ENCODE measurements at regions not wholly inside any gene's neighbourhood (a gene's known extent, or its start where the extent isn't known, plus 50 kb on each side); places are given as distances from the start of the nearest gene placed in this dataset.

- Histone ChIP-seq H3K4me3 (no peak overlapping the region), H3K36me3 (no peaks in the 10 kb centered on the region), H3K4me1 (no peaks in the 10 kb centered on the region), H3K27ac (no peak overlapping the region), H3K9me3 (no peaks in the 10 kb centered on the region), H3K27me3 (no peaks in the 10 kb centered on the region)
- no peak for DNase-seq (ENCODE audit: low spot score in 2 of 2)
- WGBS, 2 donors, result 73 to 76% methylated on average over 6 of the region's 6 CpGs
- TF ChIP-seq EP300 (IDR thresholded peaks at IDR 0.05) (no peak), POLR2A (IDR thresholded peaks at IDR 0.05) (no peak)
- TF ChIP-seq, protein P1, sequence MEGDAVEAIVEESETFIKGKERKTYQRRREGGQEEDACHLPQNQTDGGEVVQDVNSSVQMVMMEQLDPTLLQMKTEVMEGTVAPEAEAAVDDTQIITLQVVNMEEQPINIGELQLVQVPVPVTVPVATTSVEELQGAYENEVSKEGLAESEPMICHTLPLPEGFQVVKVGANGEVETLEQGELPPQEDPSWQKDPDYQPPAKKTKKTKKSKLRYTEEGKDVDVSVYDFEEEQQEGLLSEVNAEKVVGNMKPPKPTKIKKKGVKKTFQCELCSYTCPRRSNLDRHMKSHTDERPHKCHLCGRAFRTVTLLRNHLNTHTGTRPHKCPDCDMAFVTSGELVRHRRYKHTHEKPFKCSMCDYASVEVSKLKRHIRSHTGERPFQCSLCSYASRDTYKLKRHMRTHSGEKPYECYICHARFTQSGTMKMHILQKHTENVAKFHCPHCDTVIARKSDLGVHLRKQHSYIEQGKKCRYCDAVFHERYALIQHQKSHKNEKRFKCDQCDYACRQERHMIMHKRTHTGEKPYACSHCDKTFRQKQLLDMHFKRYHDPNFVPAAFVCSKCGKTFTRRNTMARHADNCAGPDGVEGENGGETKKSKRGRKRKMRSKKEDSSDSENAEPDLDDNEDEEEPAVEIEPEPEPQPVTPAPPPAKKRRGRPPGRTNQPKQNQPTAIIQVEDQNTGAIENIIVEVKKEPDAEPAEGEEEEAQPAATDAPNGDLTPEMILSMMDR (IDR thresholded peaks at IDR 0.05), result no peak
Measured at GRCh38 chr2:12254280-12254860, 462.4 kb upstream of the TRIB2 start.

DNA sequence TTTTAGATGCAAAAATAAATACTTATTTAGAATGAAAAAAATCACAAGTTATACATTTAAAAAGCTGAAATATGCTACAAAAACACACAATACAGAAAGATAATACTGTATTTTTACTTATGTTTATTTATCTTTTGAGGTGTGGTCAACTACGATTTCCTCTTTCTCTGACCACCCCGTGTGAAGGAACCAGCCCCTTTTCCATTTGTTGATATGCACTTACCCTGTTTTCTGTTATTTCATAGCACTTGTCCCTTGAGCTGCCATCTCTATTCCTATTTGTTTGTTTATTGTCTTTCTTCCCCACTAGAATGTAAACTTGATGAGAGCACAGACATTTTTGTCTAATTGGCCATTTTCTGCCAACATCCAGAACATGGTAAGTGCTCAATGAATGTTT lies 460.5 kb upstream of the TRIB2 start:
- Histone ChIP-seq H3K4me3 (no peak overlapping the region), H3K27ac (no peak overlapping the region), H3K4me1 (no peaks in the 10 kb centered on the region), H3K9me3 (no peaks in the 10 kb centered on the region), H3K27me3 (no peaks in the 10 kb centered on the region), H3K36me3 (no peaks in the 10 kb centered on the region)
- 68 to 76% methylated on average over 2 of the region's 2 CpGs for WGBS, 2 donors
- TF ChIP-seq, protein P1 (IDR thresholded peaks at IDR 0.05), result no peak
- TF ChIP-seq EP300 (IDR thresholded peaks at IDR 0.05) (no peak), POLR2A (IDR thresholded peaks at IDR 0.05) (no peak)
- DNase-seq (ENCODE audit: low spot score in 2 of 2), result no peak

GRCh38 chr2:12257476-12257875 lies 459.3 kb upstream of the TRIB2 start:
- no peaks in the 10 kb centered on the region for H3K27me3 ChIP-seq
- no peaks in the 10 kb centered on the region for H3K9me3 ChIP-seq
- TF ChIP-seq EP300 (IDR thresholded peaks at IDR 0.05), result no peak
- TF ChIP-seq, protein P1 (IDR thresholded peaks at IDR 0.05), result no peak
- TF ChIP-seq POLR2A (IDR thresholded peaks at IDR 0.05), result no peak
- no peaks in the 10 kb centered on the region for H3K36me3 ChIP-seq
- DNase-seq (ENCODE audit: low spot score in 2 of 2), result no peak
- H3K4me1 ChIP-seq, result no peaks in the 10 kb centered on the region
- WGBS, 2 donors, result 26 to 38% methylated on average over 3 of the region's 3 CpGs
- H3K27ac ChIP-seq, result no peak overlapping the region
- no peak overlapping the region for H3K4me3 ChIP-seq

- WGBS, 2 donors, result 87 to 92% methylated on average over 3 of the region's 3 CpGs
- DNase-seq (ENCODE audit: low spot score in 2 of 2), result no peak
Measured at GRCh38 chr2:12259493-12259892, 457.2 kb upstream of the TRIB2 start.

DNA sequence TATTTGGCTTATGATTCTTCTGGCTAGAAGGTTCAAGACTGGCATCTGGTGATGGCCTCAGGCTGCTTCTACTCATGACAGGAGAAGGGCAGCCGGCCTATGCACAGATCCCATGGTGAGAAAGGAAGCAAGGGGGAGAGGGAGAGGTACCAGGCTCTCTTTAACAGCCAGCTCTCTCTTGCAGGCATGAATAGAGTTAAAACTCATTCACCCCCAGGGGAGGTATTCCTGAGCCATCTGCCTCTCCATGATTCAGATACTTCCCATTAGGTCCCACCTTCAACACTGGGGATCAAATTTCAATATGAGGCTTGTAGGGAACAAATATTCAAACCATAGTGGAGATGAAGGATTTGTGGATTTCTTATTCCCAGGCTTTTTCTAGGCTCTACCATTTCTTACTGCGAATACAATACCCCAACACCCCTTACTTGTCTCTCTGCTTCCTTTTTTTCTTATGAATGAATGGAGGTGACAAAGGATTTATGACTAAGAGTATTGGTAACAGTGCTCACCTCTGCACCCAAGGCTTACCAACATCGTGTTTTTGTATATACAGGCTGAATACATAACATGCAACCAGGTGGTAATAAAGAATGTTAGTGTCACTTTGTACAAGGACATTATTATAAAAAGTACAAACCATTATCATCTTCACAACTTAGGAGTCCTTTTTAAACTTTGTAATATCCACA lies 454.6 kb upstream of the TRIB2 start:
- no peak for DNase-seq (ENCODE audit: low spot score in 2 of 2)
- H3K4me3 ChIP-seq, result no peak overlapping the region
- no peaks in the 10 kb centered on the region for H3K27me3 ChIP-seq
- H3K9me3 ChIP-seq, result no peaks in the 10 kb centered on the region
- H3K4me1 ChIP-seq, result no peaks in the 10 kb centered on the region
- H3K27ac ChIP-seq, result no peak overlapping the region
- H3K36me3 ChIP-seq, result no peaks in the 10 kb centered on the region
- TF ChIP-seq, protein P1 (IDR thresholded peaks at IDR 0.05), result no peak
- TF ChIP-seq POLR2A (IDR thresholded peaks at IDR 0.05) (no peak), EP300 (IDR thresholded peaks at IDR 0.05) (no peak)
- WGBS, 2 donors, result 88 to 89% methylated on average over 3 of the region's 3 CpGs

More at GRCh38 chr2:12259493-12259892, 457.2 kb upstream of the TRIB2 start:
- Histone ChIP-seq H3K27me3 (no peaks in the 10 kb centered on the region), H3K9me3 (no peaks in the 10 kb centered on the region), H3K36me3 (no peaks in the 10 kb centered on the region), H3K4me1 (no peaks in the 10 kb centered on the region), H3K4me3 (no peak overlapping the region), H3K27ac (no peak overlapping the region)
- TF ChIP-seq, protein P1 (IDR thresholded peaks at IDR 0.05), result no peak
- no peak for TF ChIP-seq POLR2A (IDR thresholded peaks at IDR 0.05)
- TF ChIP-seq EP300 (IDR thresholded peaks at IDR 0.05), result no peak

Measured in tibial nerve (tissue), 4 donors.